22Rv1 (cell line): ENCODE measurements at regions not wholly inside any gene's neighbourhood (a gene's known extent, or its start where the extent isn't known, plus 50 kb on each side); places are given as distances from the start of the nearest gene placed in this dataset.

Experiments used
- ZFX ChIP-seq: fragments of 450-650 bp; IDR thresholded peaks from 2 replicates; pipeline ENCODE4 v1.6.1; 2017; ENCODE audit warnings: antibody characterized with exemption, borderline replicate concordance
- TF ChIP-seq, protein P1 (sequence below): fragments of 450-650 bp; IDR thresholded peaks from 2 replicates; pipeline ENCODE4 v1.5.1; 2017; ENCODE audit warnings: mild to moderate bottlenecking

DNA sequence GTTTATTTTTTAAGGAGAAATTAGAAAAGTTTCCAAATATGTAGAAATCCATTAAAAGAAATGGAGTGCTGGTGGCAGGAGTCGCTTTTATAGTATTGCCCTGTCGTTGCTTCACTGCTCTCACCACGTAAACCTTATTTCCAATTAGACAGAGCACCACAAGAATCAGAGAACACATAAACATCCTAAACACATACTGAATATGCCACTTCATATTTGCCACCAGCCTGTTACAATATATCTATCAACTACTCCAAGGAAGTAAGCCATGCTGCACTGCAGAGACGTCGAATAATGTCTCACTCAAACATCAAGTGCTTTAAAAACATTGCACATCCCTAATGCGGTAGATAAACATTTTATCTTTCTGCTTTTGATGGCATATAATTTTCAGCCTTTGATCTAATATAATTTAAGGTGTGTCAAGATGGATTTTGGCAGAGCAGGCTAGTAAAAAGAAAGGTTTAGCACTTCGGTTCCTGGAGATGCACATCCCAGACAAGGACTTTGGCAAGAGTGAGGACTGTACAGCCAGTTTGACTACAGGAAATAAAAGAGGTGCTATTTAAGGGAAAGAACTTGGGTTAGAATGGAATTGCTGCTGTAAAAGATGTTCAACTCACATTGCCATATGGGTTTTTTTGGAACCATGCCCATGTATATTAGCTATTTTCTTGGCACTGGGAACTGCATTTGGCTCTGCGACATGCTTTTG lies 932.3 kb downstream of the EFNB2 start:
- TF ChIP-seq, protein P1, sequence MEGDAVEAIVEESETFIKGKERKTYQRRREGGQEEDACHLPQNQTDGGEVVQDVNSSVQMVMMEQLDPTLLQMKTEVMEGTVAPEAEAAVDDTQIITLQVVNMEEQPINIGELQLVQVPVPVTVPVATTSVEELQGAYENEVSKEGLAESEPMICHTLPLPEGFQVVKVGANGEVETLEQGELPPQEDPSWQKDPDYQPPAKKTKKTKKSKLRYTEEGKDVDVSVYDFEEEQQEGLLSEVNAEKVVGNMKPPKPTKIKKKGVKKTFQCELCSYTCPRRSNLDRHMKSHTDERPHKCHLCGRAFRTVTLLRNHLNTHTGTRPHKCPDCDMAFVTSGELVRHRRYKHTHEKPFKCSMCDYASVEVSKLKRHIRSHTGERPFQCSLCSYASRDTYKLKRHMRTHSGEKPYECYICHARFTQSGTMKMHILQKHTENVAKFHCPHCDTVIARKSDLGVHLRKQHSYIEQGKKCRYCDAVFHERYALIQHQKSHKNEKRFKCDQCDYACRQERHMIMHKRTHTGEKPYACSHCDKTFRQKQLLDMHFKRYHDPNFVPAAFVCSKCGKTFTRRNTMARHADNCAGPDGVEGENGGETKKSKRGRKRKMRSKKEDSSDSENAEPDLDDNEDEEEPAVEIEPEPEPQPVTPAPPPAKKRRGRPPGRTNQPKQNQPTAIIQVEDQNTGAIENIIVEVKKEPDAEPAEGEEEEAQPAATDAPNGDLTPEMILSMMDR = no peak
- TF ChIP-seq ZFX = no peak
